GM21390 (cell line): ENCODE measurements at regions not wholly inside any gene's neighbourhood (a gene's known extent, or its start where the extent isn't known, plus 50 kb on each side); places are given as distances from the start of the nearest gene placed in this dataset.

ENCODE experiments used
- ATAC-seq: cut with Tn5 transposase; IDR thresholded peaks from one replicate; pipeline ENCODE4 v1.9.1; 2021; ENCODE audit not compliant: unreplicated experiment

GRCh38 chr3:182530316-182530715, 263.0 kb upstream of the ATP11B start:
- ATAC-seq, result no peak

GRCh38 chr3:182533394-182533793, 259.9 kb upstream of the ATP11B start:
- ATAC-seq, result no peak

GRCh38 chr3:182544542-182544941, 248.8 kb upstream of the ATP11B start:
- no peak for ATAC-seq

- no peak for ATAC-seq
These were observed 231.0 kb upstream of the ATP11B start for GRCh38 chr3:182562274-182562673.

- no peak for ATAC-seq
These were observed 227.1 kb upstream of the ATP11B start for GRCh38 chr3:182565916-182566796.

- no peak for ATAC-seq
These were observed 225.6 kb upstream of the ATP11B start for GRCh38 chr3:182567700-182568099.

- no peak for ATAC-seq
These were observed 225.0 kb upstream of the ATP11B start for GRCh38 chr3:182568261-182568660.

- ATAC-seq, result no peak
These were observed 224.4 kb upstream of the ATP11B start for GRCh38 chr3:182568876-182569275.

GRCh38 chr3:182570946-182571594, 222.2 kb upstream of the ATP11B start:
- ATAC-seq, result no peak

- no peak for ATAC-seq
These were observed 217.4 kb upstream of the ATP11B start for GRCh38 chr3:182575941-182576340.

- ATAC-seq, result no peak
These were observed 209.8 kb upstream of the ATP11B start for GRCh38 chr3:182583545-182583944.

- no peak for ATAC-seq
These were observed 207.7 kb upstream of the ATP11B start for GRCh38 chr3:182585532-182586150.

GRCh38 chr3:182592747-182593146, 200.6 kb upstream of the ATP11B start:
- ATAC-seq, result no peak

GRCh38 chr3:182596676-182597410, 196.5 kb upstream of the ATP11B start:
- no peak for ATAC-seq

- no peak for ATAC-seq
These were observed 195.7 kb upstream of the ATP11B start for GRCh38 chr3:182597621-182598041.

- no peak for ATAC-seq
These were observed 191.7 kb upstream of the ATP11B start for GRCh38 chr3:182601597-182601996.

- no peak for ATAC-seq
These were observed 189.8 kb upstream of the ATP11B start for GRCh38 chr3:182603501-182603900.

- ATAC-seq, result no peak
These were observed 187.3 kb upstream of the ATP11B start for GRCh38 chr3:182605882-182606611.

- no peak for ATAC-seq
These were observed 186.3 kb upstream of the ATP11B start for GRCh38 chr3:182606905-182607504.

GRCh38 chr3:182608832-182609231, 184.5 kb upstream of the ATP11B start:
- ATAC-seq, result no peak
